GM19452 (cell line): ENCODE measurements at regions not wholly inside any gene's neighbourhood (a gene's known extent, or its start where the extent isn't known, plus 50 kb on each side); places are given as distances from the start of the nearest gene placed in this dataset.
"Not testable (repeated sequence)": the region's sequence is repeated elsewhere in the genome, so short reads cannot be mapped to it uniquely, and the experiment has no call there.

Experiments
- ATAC-seq: cut with Tn5 transposase; IDR thresholded peaks from one replicate; pipeline ENCODE4 v1.9.1; 2021; ENCODE audit not compliant: unreplicated experiment

DNA sequence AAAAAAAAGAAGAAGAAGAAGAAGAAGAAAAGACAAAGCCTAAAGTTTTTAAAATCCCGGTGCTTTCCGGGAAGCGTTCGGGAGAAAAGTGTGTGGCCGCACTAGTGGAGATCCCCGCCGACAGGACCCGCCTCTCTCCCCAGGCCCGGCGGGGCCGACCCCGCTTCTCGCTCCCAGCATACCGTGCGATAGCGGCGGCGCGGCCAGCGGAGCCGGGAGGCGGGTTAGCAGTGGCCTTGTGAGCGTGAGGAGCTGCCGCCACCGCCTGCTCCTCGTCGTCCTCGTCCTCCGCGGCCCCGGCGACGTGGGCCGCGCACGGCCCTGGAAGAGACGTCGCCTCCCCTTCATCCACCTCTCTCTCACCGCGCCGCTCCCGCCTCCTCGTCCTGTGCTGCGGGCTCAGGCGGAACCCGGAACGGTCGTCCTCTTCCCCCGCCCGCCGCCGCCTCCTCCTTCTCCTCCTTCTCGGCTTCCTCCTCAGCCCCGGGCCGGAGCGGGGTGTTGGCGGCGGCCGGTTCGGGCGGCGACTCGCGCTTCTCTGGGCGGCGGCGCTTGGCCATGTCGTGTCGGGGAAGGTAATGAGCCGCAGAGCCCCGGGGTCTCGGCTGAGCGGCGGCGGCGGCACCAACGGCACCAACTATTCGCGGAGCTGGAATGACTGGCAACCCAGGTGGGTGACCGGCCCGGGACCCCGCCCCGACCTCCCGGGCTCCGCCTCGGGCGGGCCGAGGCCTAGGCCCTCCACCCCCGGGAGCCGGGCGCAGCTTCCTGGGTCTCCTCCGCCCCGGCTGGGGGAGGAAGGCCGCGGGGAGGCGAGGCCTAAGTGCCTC, 62.6 kb upstream of the CDR2 start:
- peak; percentile 82 for ATAC-seq

DNA sequence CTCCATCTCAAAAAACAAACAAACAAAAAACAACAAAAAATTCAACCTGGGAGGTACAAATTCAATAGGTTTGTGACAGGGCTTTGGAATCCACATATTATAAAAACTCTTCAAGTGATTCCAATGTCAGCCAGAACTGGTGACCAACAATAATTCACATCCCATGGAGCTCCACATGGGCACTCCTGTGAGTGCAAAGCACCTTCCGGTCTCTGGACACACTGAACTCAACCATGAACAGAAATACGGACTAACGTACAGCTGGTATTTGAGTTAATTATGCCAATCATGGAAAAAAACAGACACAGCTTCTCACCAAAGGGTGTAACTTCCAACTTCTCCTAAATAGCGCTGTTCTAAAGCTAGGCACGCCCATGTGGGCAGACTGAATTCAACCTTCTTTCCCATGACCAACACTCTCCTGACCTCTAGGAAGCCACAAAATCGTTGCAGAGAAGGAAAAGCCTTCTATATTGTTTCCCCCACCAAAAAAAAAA, 62.0 kb upstream of the CDR2 start:
- ATAC-seq: peak; percentile 30

DNA sequence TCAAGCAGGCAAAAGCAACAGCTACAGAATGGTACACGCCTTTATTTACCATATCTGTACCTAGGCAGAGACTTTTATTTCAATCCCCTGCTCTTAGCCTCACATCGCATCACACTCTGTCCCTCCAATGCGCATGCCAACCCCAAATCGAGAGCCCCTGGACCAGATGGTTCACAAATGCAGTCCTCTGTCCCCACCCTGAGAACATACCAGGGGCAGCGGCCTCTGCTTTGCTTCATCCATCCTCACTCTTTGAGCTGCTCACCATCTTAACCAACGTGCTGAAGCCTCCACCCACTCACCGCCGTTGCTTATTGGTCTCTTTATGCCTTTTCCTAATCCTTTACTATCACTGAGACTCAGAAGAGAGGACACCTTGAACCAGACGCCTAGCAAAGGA, 56.9 kb upstream of the CDR2 start:
- ATAC-seq: not testable (repeated sequence)

DNA sequence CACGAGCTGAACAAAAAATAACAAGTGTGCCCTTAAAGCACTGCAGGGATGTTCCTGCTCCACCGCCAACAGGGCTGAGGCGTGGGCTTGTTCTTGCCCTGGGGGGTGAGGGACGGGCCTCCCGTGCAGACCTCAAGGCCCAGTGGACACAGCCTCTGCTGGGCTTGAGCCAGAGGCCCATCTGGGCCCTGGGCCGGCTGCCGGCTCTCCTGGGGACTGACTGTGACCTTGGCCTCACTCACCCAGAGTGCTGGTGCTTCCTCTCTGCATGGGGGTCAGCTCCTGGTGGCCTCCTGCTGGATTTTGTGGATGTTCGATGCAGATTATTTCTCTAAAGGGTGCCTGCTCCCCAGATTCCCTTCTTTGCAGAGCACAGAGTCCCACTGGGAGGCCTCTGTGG, 54.2 kb upstream of the CDR2 start:
- ATAC-seq: no peak

DNA sequence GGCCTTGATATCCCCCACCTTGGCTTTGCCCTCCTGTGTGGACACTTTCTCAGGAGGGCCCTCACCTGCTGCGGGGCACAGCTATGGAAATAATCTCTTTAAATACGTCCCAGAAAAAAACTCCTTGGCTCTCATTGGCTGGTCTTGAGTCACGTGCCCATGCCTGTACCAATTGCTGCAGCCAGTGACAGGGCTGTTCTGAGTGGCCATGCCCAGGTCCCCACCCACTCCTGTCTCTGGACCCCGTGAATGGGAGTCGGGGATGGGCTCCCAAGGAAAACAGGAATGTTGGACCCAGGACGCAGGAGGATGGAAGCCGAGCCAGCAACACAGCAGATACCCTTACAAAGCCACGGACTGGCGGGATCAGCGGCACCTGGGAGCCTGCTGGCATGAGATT, 53.1 kb upstream of the CDR2 start:
- no peak for ATAC-seq

DNA sequence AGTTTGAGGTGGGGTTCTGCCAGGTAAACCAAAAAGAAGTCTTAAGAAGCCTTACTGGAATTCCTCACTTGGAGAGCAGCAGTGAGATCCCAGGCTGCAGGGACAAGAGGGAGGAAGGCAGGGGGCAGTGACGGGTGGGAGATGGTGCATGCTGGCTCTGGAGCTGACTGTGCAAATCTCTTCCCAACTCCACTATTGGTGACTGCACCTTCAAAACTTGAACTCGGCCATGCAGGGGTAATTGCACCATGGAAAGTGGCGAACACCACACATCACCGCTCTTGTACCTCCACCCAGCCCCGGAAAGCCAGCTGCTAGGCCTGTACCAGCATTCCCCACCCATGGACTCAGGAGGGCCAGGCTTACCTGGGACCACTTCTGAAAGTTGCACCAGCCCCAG, 51.4 kb upstream of the CDR2 start:
- ATAC-seq: no peak

DNA sequence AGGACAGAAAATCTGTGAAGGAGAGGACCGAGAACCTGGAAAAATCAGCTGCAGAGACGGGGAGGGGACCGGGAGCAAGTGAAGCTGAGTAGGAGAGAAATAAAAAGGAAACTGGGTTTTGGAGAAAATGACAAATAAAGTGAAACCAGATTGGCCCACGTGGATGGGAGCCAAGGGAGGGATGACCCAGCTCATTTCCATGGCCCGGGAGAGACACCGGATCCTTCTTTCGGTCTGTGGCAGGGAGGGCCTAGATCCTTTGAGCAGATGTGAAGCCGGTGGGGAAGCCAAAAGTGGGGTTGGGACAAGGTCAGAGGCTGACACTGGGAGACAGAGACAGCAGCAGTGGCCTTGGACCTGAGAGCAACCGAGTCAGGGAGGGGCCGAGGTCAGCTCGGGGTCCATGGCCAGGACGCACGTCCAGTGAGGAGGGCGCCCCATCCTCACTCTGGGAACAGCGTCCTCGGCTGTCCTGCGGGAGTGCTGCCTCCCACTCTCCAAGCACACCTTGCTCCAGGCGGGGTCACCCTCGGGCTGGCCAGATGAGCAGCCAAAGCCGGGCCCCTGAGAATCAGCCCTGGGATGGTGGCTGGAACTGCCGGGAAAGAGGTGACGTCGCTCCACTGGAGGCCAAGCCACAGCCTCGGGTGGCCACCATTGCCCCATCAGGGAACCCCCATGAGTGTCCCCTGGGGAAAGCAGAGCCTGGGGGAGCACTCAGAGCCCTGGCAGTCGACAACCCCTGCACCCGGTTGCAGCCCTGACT, 50.8 kb upstream of the CDR2 start:
- no peak for ATAC-seq

DNA sequence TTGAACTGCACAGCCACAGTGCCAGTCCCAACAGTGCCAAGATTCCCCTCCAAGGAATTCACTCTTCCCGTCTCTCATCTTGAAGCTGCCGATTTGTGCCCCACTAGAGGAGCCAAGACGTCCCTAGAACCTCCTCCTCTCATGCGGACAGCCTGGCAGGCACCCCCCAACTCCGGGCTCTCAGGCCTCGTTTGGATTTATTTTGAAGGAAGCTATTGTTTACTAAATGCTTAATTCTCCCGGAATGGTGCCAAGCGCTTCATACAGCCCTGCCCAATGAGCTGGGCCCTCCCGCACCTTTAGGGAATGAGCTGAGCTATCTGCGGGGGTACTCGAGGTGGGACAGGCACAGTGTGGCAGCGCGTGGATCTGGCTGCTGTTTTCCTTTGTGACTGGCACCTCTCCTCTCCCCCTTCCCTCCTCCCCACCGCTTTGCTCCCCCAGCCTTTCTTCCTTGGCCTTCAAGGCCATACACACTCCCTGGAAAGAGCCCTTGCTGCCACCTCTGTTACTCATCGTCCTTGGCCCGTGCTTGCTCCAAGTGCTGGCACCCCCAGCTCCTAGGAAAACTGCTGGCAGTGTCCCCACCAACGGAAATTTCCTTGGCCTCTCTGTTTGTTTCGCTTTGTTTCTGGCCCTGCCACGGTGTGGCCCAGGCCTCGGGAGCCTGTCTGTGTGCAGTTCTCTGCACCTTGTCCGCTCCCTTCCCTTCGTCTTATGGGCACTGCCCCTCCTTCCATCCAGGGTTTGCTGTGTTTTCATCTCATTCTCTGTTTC, 49.9 kb upstream of the CDR2 start:
- no peak for ATAC-seq
